Transverse colon (tissue), 3 donors: ENCODE measurements at regions not wholly inside any gene's neighbourhood (a gene's known extent, or its start where the extent isn't known, plus 50 kb on each side); places are given as distances from the start of the nearest gene placed in this dataset.
A peak's percentile ranks its signal among the peaks of the same experiment; 100 is the strongest.

ENCODE experiments used
- POLR2A ChIP-seq: fragments of 450-650 bp; IDR thresholded peaks from one replicate; pipeline ENCODE4 v1.6.1; 2016; ENCODE audit warnings: antibody characterized with exemption, mild to moderate bottlenecking, moderate library complexity
- TF ChIP-seq, protein P1 (sequence below), 5 experiments: fragments of 200-600 bp in 3 of 5; fragments of 450-650 bp in 2 of 5; sonication (generic) in 3 of 5; IDR thresholded peaks; 1 replicate in 2 of 5; 2 replicates in 3 of 5; pipeline ENCODE4 v1.5.1; 2016 to 2017; ENCODE audit warnings: antibody characterized with exemption in 5 of 5, inconsistent platforms in 3 of 5, mild to moderate bottlenecking in 2 of 5, moderate library complexity in 1 of 5

DNA sequence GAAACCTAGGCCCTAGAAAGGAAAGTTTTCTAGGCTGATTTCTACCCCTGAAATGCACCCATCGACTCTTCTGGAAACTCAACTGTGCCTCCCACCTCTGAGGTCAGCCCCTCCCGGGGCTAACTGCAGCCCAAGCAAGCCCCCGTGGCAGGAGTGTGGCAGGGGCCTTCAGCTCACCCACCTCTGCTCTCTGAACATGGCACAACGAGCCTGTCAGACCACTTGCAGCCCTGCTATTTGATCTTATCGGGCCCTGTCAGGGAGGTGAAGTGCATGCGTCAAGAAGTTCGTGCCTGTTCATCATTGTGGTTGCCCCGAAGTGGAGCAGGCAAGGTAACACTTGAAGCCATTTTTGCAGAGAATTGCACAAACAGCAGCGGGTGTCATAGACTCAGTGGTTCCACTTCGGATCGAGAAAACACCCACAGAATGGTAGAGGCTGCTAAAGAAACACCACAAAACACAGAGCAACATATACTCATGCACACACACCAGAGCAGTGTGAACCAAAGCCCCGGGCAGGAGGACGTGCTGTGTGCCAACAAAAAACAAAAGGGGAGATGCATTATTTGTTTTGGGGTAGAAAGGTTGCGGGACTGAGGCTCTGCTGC lies 262.7 kb downstream of the ETS1 start:
- TF ChIP-seq POLR2A, result peak; percentile 45
- TF ChIP-seq, protein P1, sequence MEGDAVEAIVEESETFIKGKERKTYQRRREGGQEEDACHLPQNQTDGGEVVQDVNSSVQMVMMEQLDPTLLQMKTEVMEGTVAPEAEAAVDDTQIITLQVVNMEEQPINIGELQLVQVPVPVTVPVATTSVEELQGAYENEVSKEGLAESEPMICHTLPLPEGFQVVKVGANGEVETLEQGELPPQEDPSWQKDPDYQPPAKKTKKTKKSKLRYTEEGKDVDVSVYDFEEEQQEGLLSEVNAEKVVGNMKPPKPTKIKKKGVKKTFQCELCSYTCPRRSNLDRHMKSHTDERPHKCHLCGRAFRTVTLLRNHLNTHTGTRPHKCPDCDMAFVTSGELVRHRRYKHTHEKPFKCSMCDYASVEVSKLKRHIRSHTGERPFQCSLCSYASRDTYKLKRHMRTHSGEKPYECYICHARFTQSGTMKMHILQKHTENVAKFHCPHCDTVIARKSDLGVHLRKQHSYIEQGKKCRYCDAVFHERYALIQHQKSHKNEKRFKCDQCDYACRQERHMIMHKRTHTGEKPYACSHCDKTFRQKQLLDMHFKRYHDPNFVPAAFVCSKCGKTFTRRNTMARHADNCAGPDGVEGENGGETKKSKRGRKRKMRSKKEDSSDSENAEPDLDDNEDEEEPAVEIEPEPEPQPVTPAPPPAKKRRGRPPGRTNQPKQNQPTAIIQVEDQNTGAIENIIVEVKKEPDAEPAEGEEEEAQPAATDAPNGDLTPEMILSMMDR (IDR thresholded peaks at IDR 0.05), result no peak
